ENCODE measurements at regions not wholly inside any gene's neighbourhood (a gene's known extent, or its start where the extent isn't known, plus 50 kb on each side); places are given as distances from the start of the nearest gene placed in this dataset.

GRCh38 chr7:41832941-41833340 lies 130.1 kb upstream of the INHBA start:
- TF ChIP-seq ZNF565 (CRISPR knock-in tag; conservative IDR thresholded peaks at IDR 0.05; ENCODE audit: low read depth) (no peak), TSHZ2 (CRISPR knock-in tag; IDR thresholded peaks at IDR 0.05) (no peak), CSRNP3 (CRISPR knock-in tag; IDR thresholded peaks at IDR 0.05) (no peak), ZFP30 (CRISPR knock-in tag; IDR thresholded peaks at IDR 0.05) (no peak), CSDC2 (CRISPR knock-in tag; IDR thresholded peaks at IDR 0.05) (no peak), TCF4 (CRISPR knock-in tag; IDR thresholded peaks at IDR 0.05; ENCODE audit: borderline replicate concordance) (no peak), OSR1 (CRISPR knock-in tag; IDR thresholded peaks at IDR 0.05) (no peak), CREB5 (CRISPR knock-in tag; IDR thresholded peaks at IDR 0.05; ENCODE audit: low read depth) (no peak), ARNTL (CRISPR knock-in tag; IDR thresholded peaks at IDR 0.05; ENCODE audit: borderline replicate concordance, low read depth) (no peak), ZNF8 (CRISPR knock-in tag; IDR thresholded peaks at IDR 0.05) (no peak), ZC3H10 (CRISPR knock-in tag; IDR thresholded peaks at IDR 0.05) (no peak), BACH2 (CRISPR knock-in tag; IDR thresholded peaks at IDR 0.05; ENCODE audit: borderline replicate concordance) (no peak), ZFP3 (CRISPR knock-in tag; IDR thresholded peaks at IDR 0.05) (no peak), SNAI2 (CRISPR knock-in tag; IDR thresholded peaks at IDR 0.05) (no peak), RARB (CRISPR knock-in tag; IDR thresholded peaks at IDR 0.05) (no peak), PPARA (CRISPR knock-in tag; IDR thresholded peaks at IDR 0.05; ENCODE audit: borderline replicate concordance) (no peak), GLIS3 (CRISPR knock-in tag; IDR thresholded peaks at IDR 0.05) (no peak), ZNF70 (CRISPR knock-in tag; IDR thresholded peaks at IDR 0.05) (no peak), PATZ1 (CRISPR knock-in tag; IDR thresholded peaks at IDR 0.05; ENCODE audit: borderline replicate concordance) (no peak), TOX (CRISPR knock-in tag; IDR thresholded peaks at IDR 0.05; ENCODE audit: borderline replicate concordance) (no peak)
- ATAC-seq, result no peak

GRCh38 chr7:41830271-41830670 lies 127.4 kb upstream of the INHBA start:
- TF ChIP-seq CREB5 (CRISPR knock-in tag; IDR thresholded peaks at IDR 0.05; ENCODE audit: low read depth), result no peak
- TF ChIP-seq TOX (CRISPR knock-in tag; IDR thresholded peaks at IDR 0.05; ENCODE audit: borderline replicate concordance), result no peak
- no peak for TF ChIP-seq ZNF70 (CRISPR knock-in tag; IDR thresholded peaks at IDR 0.05)
- TF ChIP-seq RARB (CRISPR knock-in tag; IDR thresholded peaks at IDR 0.05), result no peak
- no peak for TF ChIP-seq POU6F1 (CRISPR knock-in tag; IDR thresholded peaks at IDR 0.05; ENCODE audit: borderline replicate concordance, low read depth)
- no peak for TF ChIP-seq ZC3H10 (CRISPR knock-in tag; IDR thresholded peaks at IDR 0.05)
- no peak for TF ChIP-seq OSR1 (CRISPR knock-in tag; IDR thresholded peaks at IDR 0.05)
- no peak for TF ChIP-seq ZNF565 (CRISPR knock-in tag; conservative IDR thresholded peaks at IDR 0.05; ENCODE audit: low read depth)
- TF ChIP-seq TSHZ2 (CRISPR knock-in tag; IDR thresholded peaks at IDR 0.05), result no peak
- no peak for TF ChIP-seq PPARA (CRISPR knock-in tag; IDR thresholded peaks at IDR 0.05; ENCODE audit: borderline replicate concordance)
- TF ChIP-seq ZFP30 (CRISPR knock-in tag; IDR thresholded peaks at IDR 0.05), result no peak
- TF ChIP-seq ZNF8 (CRISPR knock-in tag; IDR thresholded peaks at IDR 0.05), result no peak
- peak; percentile 32 for ATAC-seq

All from SK-N-SH treated with all-trans-retinoic acid at 6 μM for 48 hours (cell line).